ENCODE measurements at regions not wholly inside any gene's neighbourhood (a gene's known extent, or its start where the extent isn't known, plus 50 kb on each side); places are given as distances from the start of the nearest gene placed in this dataset.
"Not testable (repeated sequence)": the region's sequence is repeated elsewhere in the genome, so short reads cannot be mapped to it uniquely, and the experiment has no call there.

GRCh38 chr15:98342911-98343310 lies 305.4 kb upstream of the IGF1R start:
- no peak overlapping the region for H3K4me3 ChIP-seq (ENCODE audit: low read depth, low read length)
- DNase-seq = no peak
- H3K4me1 ChIP-seq = no peaks in the 10 kb centered on the region
- no peaks in the 10 kb centered on the region for H3K27me3 ChIP-seq
- TF ChIP-seq CTCF (IDR thresholded peaks at IDR 0.05; ENCODE audit: low read depth, low read length) = no peak
- H3K9me3 ChIP-seq = no peaks in the 10 kb centered on the region
- no peaks in the 10 kb centered on the region for H3K36me3 ChIP-seq

- Histone ChIP-seq H3K36me3 (no peaks in the 10 kb centered on the region), H3K9me3 (no peaks in the 10 kb centered on the region), H3K4me3 (ENCODE audit: low read depth, low read length) (no peak overlapping the region), H3K4me1 (no peaks in the 10 kb centered on the region), H3K27me3 (no peaks in the 10 kb centered on the region)
- no peak for DNase-seq
- no peak for TF ChIP-seq CTCF (IDR thresholded peaks at IDR 0.05; ENCODE audit: low read depth, low read length)
These were observed 303.7 kb upstream of the IGF1R start for GRCh38 chr15:98344591-98344990.

- Histone ChIP-seq H3K9me3 (no peaks in the 10 kb centered on the region), H3K4me1 (no peaks in the 10 kb centered on the region), H3K36me3 (no peaks in the 10 kb centered on the region), H3K27me3 (no peaks in the 10 kb centered on the region), H3K4me3 (ENCODE audit: low read depth, low read length) (no peak overlapping the region)
- TF ChIP-seq CTCF (IDR thresholded peaks at IDR 0.05; ENCODE audit: low read depth, low read length) = no peak
- DNase-seq = no peak
These were observed 301.3 kb upstream of the IGF1R start for GRCh38 chr15:98347001-98347400.

GRCh38 chr15:98347866-98348265 lies 300.5 kb upstream of the IGF1R start:
- no peak for TF ChIP-seq CTCF (IDR thresholded peaks at IDR 0.05; ENCODE audit: low read depth, low read length)
- Histone ChIP-seq H3K36me3 (no peaks in the 10 kb centered on the region), H3K27me3 (no peaks in the 10 kb centered on the region), H3K4me1 (no peaks in the 10 kb centered on the region), H3K4me3 (ENCODE audit: low read depth, low read length) (no peak overlapping the region), H3K9me3 (no peaks in the 10 kb centered on the region; the same call in 1 of the 2 replicates)
- DNase-seq = no peak

- no peak for TF ChIP-seq CTCF (IDR thresholded peaks at IDR 0.05; ENCODE audit: low read depth, low read length)
- Histone ChIP-seq H3K27me3 (no peaks in the 10 kb centered on the region), H3K36me3 (no peaks in the 10 kb centered on the region), H3K4me1 (no peaks in the 10 kb centered on the region), H3K4me3 (ENCODE audit: low read depth, low read length) (no peak overlapping the region), H3K9me3 (no peaks in the 10 kb centered on the region; the same call in 1 of the 2 replicates)
- DNase-seq = no peak
These were observed 298.1 kb upstream of the IGF1R start for GRCh38 chr15:98350276-98350675.

- not testable (repeated sequence) for H3K27me3 ChIP-seq; H3K36me3 ChIP-seq; DNase-seq; H3K4me1 ChIP-seq; H3K4me3 ChIP-seq (ENCODE audit: low read depth, low read length); H3K9me3 ChIP-seq
These were observed 290.1 kb upstream of the IGF1R start for GRCh38 chr15:98358274-98358673.

- no peaks in the 10 kb centered on the region for H3K27me3 ChIP-seq
- TF ChIP-seq CTCF (IDR thresholded peaks at IDR 0.05; ENCODE audit: low read depth, low read length) = no peak
- no peak overlapping the region for H3K4me3 ChIP-seq (ENCODE audit: low read depth, low read length)
- DNase-seq = no peak
- H3K4me1 ChIP-seq = no peaks in the 10 kb centered on the region
- no peaks in the 10 kb centered on the region for H3K36me3 ChIP-seq
- no peaks in the 10 kb centered on the region for H3K9me3 ChIP-seq
These were observed 289.4 kb upstream of the IGF1R start for GRCh38 chr15:98358971-98359370.

Data from BE2C (cell line).